ENCODE measurements at regions not wholly inside any gene's neighbourhood (a gene's known extent, or its start where the extent isn't known, plus 50 kb on each side); places are given as distances from the start of the nearest gene placed in this dataset.

DNA sequence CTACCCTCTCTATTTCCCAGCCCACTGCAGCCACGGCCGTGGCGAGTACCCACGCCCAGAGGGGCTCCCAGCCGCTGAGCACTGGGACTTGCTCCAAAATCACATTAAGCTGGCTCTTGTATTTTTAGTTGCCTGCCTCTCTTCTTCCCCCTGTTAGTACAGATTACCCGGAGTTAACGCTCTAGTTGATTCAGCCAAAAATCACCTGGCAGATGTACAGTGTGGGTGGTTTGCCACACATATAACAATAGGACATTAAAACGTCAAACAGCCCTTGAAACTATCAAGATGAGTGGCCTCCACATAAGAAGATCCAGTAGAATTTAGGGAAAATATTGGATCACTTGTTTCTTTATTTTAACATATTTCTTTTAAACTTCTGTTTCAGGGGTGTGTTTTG lies 268.8 kb upstream of the PRDM1 start:
- no peak overlapping the region for H3K9ac ChIP-seq (ENCODE audit: low read length)
- no peak overlapping the region for H2AFZ ChIP-seq (ENCODE audit: low read depth, low read length)
- no peaks in the 10 kb centered on the region for H3K79me2 ChIP-seq (ENCODE audit: low read length)
- TF ChIP-seq, protein P1, sequence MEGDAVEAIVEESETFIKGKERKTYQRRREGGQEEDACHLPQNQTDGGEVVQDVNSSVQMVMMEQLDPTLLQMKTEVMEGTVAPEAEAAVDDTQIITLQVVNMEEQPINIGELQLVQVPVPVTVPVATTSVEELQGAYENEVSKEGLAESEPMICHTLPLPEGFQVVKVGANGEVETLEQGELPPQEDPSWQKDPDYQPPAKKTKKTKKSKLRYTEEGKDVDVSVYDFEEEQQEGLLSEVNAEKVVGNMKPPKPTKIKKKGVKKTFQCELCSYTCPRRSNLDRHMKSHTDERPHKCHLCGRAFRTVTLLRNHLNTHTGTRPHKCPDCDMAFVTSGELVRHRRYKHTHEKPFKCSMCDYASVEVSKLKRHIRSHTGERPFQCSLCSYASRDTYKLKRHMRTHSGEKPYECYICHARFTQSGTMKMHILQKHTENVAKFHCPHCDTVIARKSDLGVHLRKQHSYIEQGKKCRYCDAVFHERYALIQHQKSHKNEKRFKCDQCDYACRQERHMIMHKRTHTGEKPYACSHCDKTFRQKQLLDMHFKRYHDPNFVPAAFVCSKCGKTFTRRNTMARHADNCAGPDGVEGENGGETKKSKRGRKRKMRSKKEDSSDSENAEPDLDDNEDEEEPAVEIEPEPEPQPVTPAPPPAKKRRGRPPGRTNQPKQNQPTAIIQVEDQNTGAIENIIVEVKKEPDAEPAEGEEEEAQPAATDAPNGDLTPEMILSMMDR (IDR thresholded peaks at IDR 0.05; ENCODE audit: low read depth, low read length), result no peak
- TF ChIP-seq EZH2phosphoT487 (IDR thresholded peaks at IDR 0.05; ENCODE audit: low read depth), result no peak
- peaks cover 5% of the 10 kb centered on the region; the same call in 1 of the 2 replicates for H3K9me3 ChIP-seq (ENCODE audit: insufficient read depth, low read length)
- no peak overlapping the region for H3K4me2 ChIP-seq (ENCODE audit: low read length)
- peaks cover 46% of the 10 kb centered on the region for H3K4me1 ChIP-seq (ENCODE audit: low read length)
- no peaks in the 10 kb centered on the region for H3K27me3 ChIP-seq (ENCODE audit: low read depth, low read length)
- no peaks in the 10 kb centered on the region for H4K20me1 ChIP-seq (ENCODE audit: insufficient read depth, low read length)
- no peaks in the 10 kb centered on the region for H3K36me3 ChIP-seq (replicated peaks; ENCODE audit: low read depth, low read length)
- H3K27ac ChIP-seq (ENCODE audit: low read length), result no peak overlapping the region
- no peak overlapping the region for H3K4me3 ChIP-seq (ENCODE audit: low read length)

DNA sequence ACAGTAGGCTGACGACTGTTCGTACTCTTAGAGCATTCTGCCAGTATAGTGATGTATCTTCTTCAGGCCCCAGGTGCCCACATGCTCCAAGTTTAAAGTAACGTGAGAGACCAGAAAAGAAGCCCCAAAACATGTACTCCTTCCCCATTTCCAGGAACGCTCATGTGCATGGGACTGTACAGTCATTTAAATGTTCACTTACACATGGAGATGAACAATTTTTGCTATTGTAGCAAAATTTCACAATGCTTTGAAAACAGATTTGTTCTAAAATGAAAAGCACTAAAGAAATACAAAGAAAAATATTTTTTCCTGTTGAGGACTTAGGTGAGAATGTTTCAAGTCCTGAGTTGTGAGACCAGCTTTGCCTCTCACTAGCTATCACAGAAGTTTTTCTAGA lies 269.3 kb upstream of the PRDM1 start:
- Histone ChIP-seq H3K79me2 (ENCODE audit: low read length) (no peaks in the 10 kb centered on the region), H4K20me1 (ENCODE audit: insufficient read depth, low read length) (no peaks in the 10 kb centered on the region), H3K4me1 (ENCODE audit: low read length) (peaks cover 46% of the 10 kb centered on the region), H3K36me3 (replicated peaks; ENCODE audit: low read depth, low read length) (no peaks in the 10 kb centered on the region), H3K27ac (ENCODE audit: low read length) (no peak overlapping the region), H3K4me2 (ENCODE audit: low read length) (no peak overlapping the region), H3K9ac (ENCODE audit: low read length) (no peak overlapping the region), H3K4me3 (ENCODE audit: low read length) (no peak overlapping the region), H3K27me3 (ENCODE audit: low read depth, low read length) (no peaks in the 10 kb centered on the region), H3K9me3 (ENCODE audit: insufficient read depth, low read length) (peaks cover 1% of the 10 kb centered on the region; the same call in 1 of the 2 replicates), H2AFZ (ENCODE audit: low read depth, low read length) (no peak overlapping the region)
- TF ChIP-seq, protein P1 (IDR thresholded peaks at IDR 0.05; ENCODE audit: low read depth, low read length), result no peak
- no peak for TF ChIP-seq EZH2phosphoT487 (IDR thresholded peaks at IDR 0.05; ENCODE audit: low read depth)

DNA sequence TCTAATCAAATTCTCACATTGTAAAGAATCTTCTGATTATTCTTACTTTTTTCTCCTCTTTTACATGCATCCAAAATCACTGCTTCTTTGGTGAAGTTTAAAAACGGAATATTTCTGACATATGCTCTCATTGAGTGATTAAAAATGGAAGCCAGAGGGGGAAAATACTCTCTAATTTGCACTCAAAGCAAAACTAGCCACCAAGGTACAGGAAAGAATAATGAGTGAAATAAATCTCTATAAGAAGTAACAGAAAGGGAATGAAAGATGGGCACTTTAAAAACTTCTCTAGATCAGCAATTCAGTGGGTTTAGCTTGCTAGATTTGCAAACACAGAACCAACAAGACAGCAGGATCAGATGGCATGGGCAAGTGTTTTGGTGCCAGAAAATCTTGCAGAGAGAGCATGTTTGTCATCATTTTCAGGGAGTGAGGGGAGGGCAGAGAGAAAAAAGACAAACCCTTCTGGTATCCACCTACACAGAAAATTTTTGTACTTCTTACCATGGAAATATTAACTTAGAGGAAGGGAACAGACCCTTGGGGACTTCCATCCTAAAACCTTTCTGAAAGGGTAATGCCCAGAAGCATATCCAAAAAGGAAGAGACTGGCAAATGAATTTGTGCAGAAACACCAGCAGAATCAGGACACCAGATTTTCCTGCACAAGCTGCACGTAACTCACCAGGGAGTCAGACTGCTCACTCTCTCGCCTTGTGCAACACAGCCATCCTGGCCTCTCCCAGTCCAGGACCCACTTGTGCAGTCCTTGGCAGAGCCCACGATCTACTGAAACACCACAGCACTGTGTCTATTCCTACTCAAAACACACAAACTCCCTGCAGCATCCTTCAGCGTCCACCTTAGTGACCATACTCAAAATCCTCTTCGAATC lies 270.2 kb upstream of the PRDM1 start:
- no peak for TF ChIP-seq EZH2phosphoT487 (IDR thresholded peaks at IDR 0.05; ENCODE audit: low read depth)
- TF ChIP-seq, protein P1 (IDR thresholded peaks at IDR 0.05; ENCODE audit: low read depth, low read length), result no peak
- Histone ChIP-seq H3K9me3 (ENCODE audit: insufficient read depth, low read length) (no peaks in the 10 kb centered on the region), H3K27me3 (ENCODE audit: low read depth, low read length) (no peaks in the 10 kb centered on the region), H3K4me2 (ENCODE audit: low read length) (0 out of 2 replicates have a peak overlapping the region, but pooled peaks have one; percentile 10), H3K36me3 (replicated peaks; ENCODE audit: low read depth, low read length) (no peaks in the 10 kb centered on the region), H3K9ac (ENCODE audit: low read length) (no peak overlapping the region), H3K4me1 (ENCODE audit: low read length) (peaks cover 42% of the 10 kb centered on the region), H3K4me3 (ENCODE audit: low read length) (no peak overlapping the region), H3K27ac (ENCODE audit: low read length) (no peak overlapping the region), H3K79me2 (ENCODE audit: low read length) (no peaks in the 10 kb centered on the region), H4K20me1 (ENCODE audit: insufficient read depth, low read length) (no peaks in the 10 kb centered on the region), H2AFZ (ENCODE audit: low read depth, low read length) (no peak overlapping the region)

DNA sequence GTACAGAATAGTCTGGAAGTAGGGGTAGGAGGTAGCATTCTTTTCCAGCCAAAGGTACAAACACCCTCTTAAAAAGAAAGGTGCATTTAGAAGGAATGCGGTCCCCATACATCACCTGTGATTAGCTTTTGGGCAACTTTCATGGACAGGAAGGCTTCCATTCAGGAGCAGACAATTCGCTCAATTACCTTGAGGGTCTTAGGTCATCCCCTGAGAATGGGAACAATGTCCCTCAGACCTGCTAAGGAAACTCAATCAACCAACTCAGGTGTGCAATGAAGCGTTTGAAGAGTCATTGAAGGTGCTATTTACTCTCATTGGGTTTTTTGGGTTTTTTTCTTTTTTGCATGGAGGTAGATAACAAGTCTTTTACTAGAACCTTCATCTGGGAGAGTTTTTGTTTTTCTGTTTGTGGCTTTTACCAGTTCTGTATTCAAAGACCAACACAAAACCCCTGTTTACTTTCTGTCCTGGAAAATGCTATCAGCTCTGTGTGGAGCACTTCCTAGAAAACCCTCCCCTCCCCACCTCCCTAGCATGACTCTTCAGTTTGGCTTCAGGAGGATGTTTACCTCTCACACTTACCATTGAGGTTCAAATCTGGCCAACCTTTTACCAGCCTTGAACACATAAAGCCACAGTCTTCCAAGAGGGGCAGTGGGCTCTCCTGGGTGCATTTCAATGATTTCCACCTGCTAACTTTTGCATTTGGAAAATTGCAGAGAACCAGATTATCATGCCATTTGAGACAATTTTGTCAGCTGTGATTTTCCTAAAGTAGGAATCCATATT lies 271.2 kb upstream of the PRDM1 start:
- TF ChIP-seq EZH2phosphoT487 (IDR thresholded peaks at IDR 0.05; ENCODE audit: low read depth), result no peak
- TF ChIP-seq, protein P1 (IDR thresholded peaks at IDR 0.05; ENCODE audit: low read depth, low read length), result no peak
- peaks cover 36% of the 10 kb centered on the region for H3K4me1 ChIP-seq (ENCODE audit: low read length)
- H3K27me3 ChIP-seq (ENCODE audit: low read depth, low read length), result no peaks in the 10 kb centered on the region
- H3K27ac ChIP-seq (ENCODE audit: low read length), result no peak overlapping the region
- H4K20me1 ChIP-seq (ENCODE audit: insufficient read depth, low read length), result no peaks in the 10 kb centered on the region
- 0 out of 2 replicates have a peak overlapping the region, but pooled peaks have one; percentile 10 for H3K4me2 ChIP-seq (ENCODE audit: low read length)
- H3K36me3 ChIP-seq (replicated peaks; ENCODE audit: low read depth, low read length), result no peaks in the 10 kb centered on the region
- H3K9ac ChIP-seq (ENCODE audit: low read length), result no peak overlapping the region
- H3K4me3 ChIP-seq (ENCODE audit: low read length), result no peak overlapping the region
- no peaks in the 10 kb centered on the region for H3K9me3 ChIP-seq (ENCODE audit: insufficient read depth, low read length)
- H3K79me2 ChIP-seq (ENCODE audit: low read length), result no peaks in the 10 kb centered on the region
- H2AFZ ChIP-seq (ENCODE audit: low read depth, low read length), result no peak overlapping the region
